ENCODE measurements at regions not wholly inside any gene's neighbourhood (a gene's known extent, or its start where the extent isn't known, plus 50 kb on each side); places are given as distances from the start of the nearest gene placed in this dataset.

- no peaks in the 10 kb centered on the region for H3K9me2 ChIP-seq
- no peaks in the 10 kb centered on the region for H3K4me1 ChIP-seq (ENCODE audit: control insufficient read depth in 1 of 2, insufficient read depth in 2 of 2, low read depth in 1 of 2, low read length in 1 of 2)
- H3F3A ChIP-seq (replicated peaks; ENCODE audit: insufficient read depth), result no peaks in the 10 kb centered on the region
- no peak overlapping the region for H3K4me3 ChIP-seq (ENCODE audit: low read depth in 2 of 2, low read length in 1 of 2)
- no peaks in the 10 kb centered on the region for H3K36me3 ChIP-seq (replicated peaks in 1 of 2; ENCODE audit: control insufficient read depth in 1 of 2, insufficient read depth in 2 of 2, low read length in 1 of 2)
- no peaks in the 10 kb centered on the region; the same call in 1 of the 2 replicates for H3K27me3 ChIP-seq (ENCODE audit: insufficient read depth)
- TF ChIP-seq FOXJ3 (CRISPR knock-in tag; IDR thresholded peaks at IDR 0.05) (no peak), MAX (IDR thresholded peaks at IDR 0.05; ENCODE audit: low read depth) (no peak), GABPA (IDR thresholded peaks at IDR 0.05; ENCODE audit: low read depth) (no peak), POLR2AphosphoS5 (IDR thresholded peaks at IDR 0.05; ENCODE audit: low read depth, low read length) (no peak), ELF1 (IDR thresholded peaks at IDR 0.05) (no peak), MXI1 (IDR thresholded peaks at IDR 0.05; ENCODE audit: low read depth, low read length) (no peak), NRF1 (IDR thresholded peaks at IDR 0.05; ENCODE audit: low read depth, low read length) (no peak), MEF2A (IDR thresholded peaks at IDR 0.05; ENCODE audit: borderline replicate concordance, low read depth) (no peak), SMC3 (IDR thresholded peaks at IDR 0.05; ENCODE audit: low read depth, low read length) (no peak), CHD2 (IDR thresholded peaks at IDR 0.05; ENCODE audit: low read length, partially characterized antibody) (no peak), FOXM1 (IDR thresholded peaks at IDR 0.05; ENCODE audit: low read depth) (no peak), SIN3A (IDR thresholded peaks at IDR 0.05; ENCODE audit: borderline replicate concordance, low read depth, low read length) (no peak)
- CTCF ChIA-PET, result no interaction called here
- no peak overlapping the region for H3K27ac ChIP-seq (ENCODE audit: low read depth in 2 of 2, low read length in 1 of 2)
- POLR2A ChIA-PET, result no interaction called here
- under 1% methylated on average over 3 of the region's 3 CpGs for WGBS (ENCODE audit: low lambda C conversion rate)
- no peak overlapping the region for H3K4me2 ChIP-seq
- H3K79me2 ChIP-seq (ENCODE audit: insufficient read depth), result no peaks in the 10 kb centered on the region
- DNase-seq, result no peak
- no peaks in the 10 kb centered on the region for H4K20me1 ChIP-seq (ENCODE audit: insufficient read depth)
- no peak overlapping the region for H2AFZ ChIP-seq (ENCODE audit: low read depth)
- no peak overlapping the region for H3K9ac ChIP-seq
- no peaks in the 10 kb centered on the region for H3K9me3 ChIP-seq
Measured at GRCh38 chr7:32243687-32244290, 173.6 kb upstream of the PDE1C start.

GRCh38 chr7:32242436-32242835 lies 172.2 kb upstream of the PDE1C start:
- DNase-seq, result no peak
- POLR2A ChIA-PET, result no interaction called here
- under 1% methylated on average over 3 of the region's 3 CpGs for WGBS (ENCODE audit: low lambda C conversion rate)
- Histone ChIP-seq H3F3A (replicated peaks; ENCODE audit: insufficient read depth) (no peaks in the 10 kb centered on the region), H2AFZ (ENCODE audit: low read depth) (no peak overlapping the region), H3K27ac (ENCODE audit: low read depth in 2 of 2, low read length in 1 of 2) (no peak overlapping the region), H3K4me1 (ENCODE audit: control insufficient read depth in 1 of 2, insufficient read depth in 2 of 2, low read depth in 1 of 2, low read length in 1 of 2) (no peaks in the 10 kb centered on the region), H4K20me1 (ENCODE audit: insufficient read depth) (no peaks in the 10 kb centered on the region), H3K27me3 (ENCODE audit: insufficient read depth) (no peaks in the 10 kb centered on the region; the same call in 1 of the 2 replicates), H3K9me3 (no peaks in the 10 kb centered on the region), H3K4me2 (no peak overlapping the region), H3K9ac (no peak overlapping the region), H3K4me3 (ENCODE audit: low read depth in 2 of 2, low read length in 1 of 2) (no peak overlapping the region), H3K36me3 (replicated peaks in 1 of 2; ENCODE audit: control insufficient read depth in 1 of 2, insufficient read depth in 2 of 2, low read length in 1 of 2) (no peaks in the 10 kb centered on the region), H3K9me2 (no peaks in the 10 kb centered on the region), H3K79me2 (ENCODE audit: insufficient read depth) (no peaks in the 10 kb centered on the region)
- CTCF ChIA-PET, result interaction anchor here (0.6 kb wide), 1 partner anchor 31 kb away, joined by 3 read pairs; no protein-coding TSS in a partner anchor
- TF ChIP-seq IRF3 (IDR thresholded peaks at IDR 0.05; ENCODE audit: low read depth, low read length) (no peak), FOXJ3 (CRISPR knock-in tag; IDR thresholded peaks at IDR 0.05) (no peak), ELF1 (IDR thresholded peaks at IDR 0.05) (no peak), POLR2AphosphoS5 (IDR thresholded peaks at IDR 0.05; ENCODE audit: low read depth, low read length) (no peak), TAF1 (IDR thresholded peaks at IDR 0.05; ENCODE audit: borderline replicate concordance, low read depth, low read length) (no peak), MEF2A (IDR thresholded peaks at IDR 0.05; ENCODE audit: borderline replicate concordance, low read depth) (no peak), YY1 (IDR thresholded peaks at IDR 0.05; ENCODE audit: low read depth) (no peak), GABPA (IDR thresholded peaks at IDR 0.05; ENCODE audit: low read depth) (no peak), TCF12 (IDR thresholded peaks at IDR 0.05) (no peak), RAD21 (IDR thresholded peaks at IDR 0.05; ENCODE audit: low read length) (no peak), MAX (IDR thresholded peaks at IDR 0.05; ENCODE audit: low read depth) (no peak), REST (IDR thresholded peaks at IDR 0.05; ENCODE audit: low read depth, low read length) (no peak), CHD2 (IDR thresholded peaks at IDR 0.05; ENCODE audit: low read length, partially characterized antibody) (no peak), CTCF (IDR thresholded peaks at IDR 0.05) (no peak), JUND (IDR thresholded peaks at IDR 0.05) (no peak), TEAD4 (IDR thresholded peaks at IDR 0.05; ENCODE audit: borderline replicate concordance, insufficient read depth) (no peak), GATA2 (CRISPR knock-in tag; IDR thresholded peaks at IDR 0.05) (no peak), SIN3A (IDR thresholded peaks at IDR 0.05; ENCODE audit: borderline replicate concordance, low read depth, low read length) (no peak)

Measured in SK-N-SH (cell line).